ENCODE measurements at regions not wholly inside any gene's neighbourhood (a gene's known extent, or its start where the extent isn't known, plus 50 kb on each side); places are given as distances from the start of the nearest gene placed in this dataset.

- peaks cover 8 to 24% of the 10 kb centered on the region in 2 donors for H3K4me1 Mint-ChIP-seq (ENCODE audit: low read depth in 2 of 2)
Measured at GRCh38 chr1:170250531-170251276, 104.9 kb downstream of the NTMT2 start.

GRCh38 chr1:170252851-170253579 is 107.3 kb downstream of the NTMT2 start:
- Mint-ChIP-seq H3K9me3 (peaks cover 7% of the 10 kb centered on the region), H3K27ac (no peak overlapping the region), H3K4me3 (no peak overlapping the region), H3K36me3 (no peaks in the 10 kb centered on the region), H3K4me1 (ENCODE audit: low read depth in 2 of 2) (peaks cover 5 to 15% of the 10 kb centered on the region in 2 donors), H3K27me3 (peaks cover 9 to 21% of the 10 kb centered on the region in 2 donors)
- peak; percentile 62 to 80 for ATAC-seq
- no peak for DNase-seq (ENCODE audit: low spot score)

More at GRCh38 chr1:170250531-170251276, 104.9 kb downstream of the NTMT2 start:
- DNase-seq (ENCODE audit: low spot score) (no peak), ATAC-seq (peak in 1 of 2 donors; percentile 15)
- Mint-ChIP-seq H3K36me3 (no peaks in the 10 kb centered on the region), H3K9me3 (peaks cover 4% of the 10 kb centered on the region), H3K27ac (no peak overlapping the region), H3K27me3 (peaks cover 7 to 16% of the 10 kb centered on the region in 2 donors), H3K4me3 (no peak overlapping the region)

- peaks cover 7% of the 10 kb centered on the region for H3K9me3 Mint-ChIP-seq
- no peak overlapping the region for H3K27ac Mint-ChIP-seq
- H3K27me3 Mint-ChIP-seq = peaks cover 5 to 21% of the 10 kb centered on the region in 2 donors
- no peak overlapping the region for H3K4me3 Mint-ChIP-seq
- DNase-seq (ENCODE audit: low spot score) (no peak), ATAC-seq (no peak)
- peaks cover 0 to 1% of the 10 kb centered on the region in 2 donors for H3K4me1 Mint-ChIP-seq (ENCODE audit: low read depth in 2 of 2)
- peaks cover 4% of the 10 kb centered on the region for H3K36me3 Mint-ChIP-seq
Measured at GRCh38 chr1:170254371-170254770, 108.6 kb downstream of the NTMT2 start.

GRCh38 chr1:170261669-170262068 is 115.9 kb downstream of the NTMT2 start:
- Mint-ChIP-seq H3K27ac (no peak overlapping the region), H3K9me3 (peaks cover 3% of the 10 kb centered on the region), H3K4me1 (ENCODE audit: low read depth in 2 of 2) (no peaks in the 10 kb centered on the region), H3K4me3 (peak overlapping the region; percentile 48), H3K36me3 (peaks cover 4% of the 10 kb centered on the region), H3K27me3 (peaks cover 5 to 25% of the 10 kb centered on the region in 2 donors)
- DNase-seq (ENCODE audit: low spot score) (no peak), ATAC-seq (peak in 1 of 2 donors; percentile 38)

GRCh38 chr1:170262276-170262939 is 116.6 kb downstream of the NTMT2 start:
- ATAC-seq (peak in 1 of 2 donors; percentile 51), DNase-seq (ENCODE audit: low spot score) (no peak)
- Mint-ChIP-seq H3K9me3 (no peaks in the 10 kb centered on the region), H3K4me1 (ENCODE audit: low read depth in 2 of 2) (no peaks in the 10 kb centered on the region), H3K36me3 (peaks cover 4% of the 10 kb centered on the region), H3K4me3 (no peak overlapping the region), H3K27me3 (peaks cover 5 to 31% of the 10 kb centered on the region in 2 donors), H3K27ac (no peak overlapping the region)

- peaks cover 7 to 30% of the 10 kb centered on the region in 2 donors for H3K27me3 Mint-ChIP-seq
- DNase-seq (ENCODE audit: low spot score) = no peak
- H3K36me3 Mint-ChIP-seq = no peaks in the 10 kb centered on the region
- no peaks in the 10 kb centered on the region for H3K9me3 Mint-ChIP-seq
- no peak for ATAC-seq
- no peak overlapping the region for H3K4me3 Mint-ChIP-seq
- no peak overlapping the region for H3K27ac Mint-ChIP-seq
- H3K4me1 Mint-ChIP-seq (ENCODE audit: low read depth in 2 of 2) = no peaks in the 10 kb centered on the region
Measured at GRCh38 chr1:170265234-170265633, 119.5 kb downstream of the NTMT2 start.

GRCh38 chr1:170267317-170267716 is 121.6 kb downstream of the NTMT2 start:
- Mint-ChIP-seq H3K4me1 (ENCODE audit: low read depth in 2 of 2) (no peaks in the 10 kb centered on the region), H3K36me3 (no peaks in the 10 kb centered on the region), H3K27me3 (peaks cover 7 to 46% of the 10 kb centered on the region in 2 donors), H3K4me3 (no peak overlapping the region), H3K27ac (no peak overlapping the region), H3K9me3 (no peaks in the 10 kb centered on the region)
- no peak for ATAC-seq
- no peak for DNase-seq (ENCODE audit: low spot score)

- no peak for ATAC-seq
- no peak overlapping the region for H3K27ac Mint-ChIP-seq
- peaks cover 17 to 62% of the 10 kb centered on the region in 2 donors for H3K27me3 Mint-ChIP-seq
- H3K4me1 Mint-ChIP-seq (ENCODE audit: low read depth in 2 of 2) = no peaks in the 10 kb centered on the region
- no peak for DNase-seq (ENCODE audit: low spot score)
- peaks cover 2% of the 10 kb centered on the region for H3K36me3 Mint-ChIP-seq
- no peak overlapping the region for H3K4me3 Mint-ChIP-seq
- H3K9me3 Mint-ChIP-seq = peaks cover 5% of the 10 kb centered on the region
Measured at GRCh38 chr1:170271430-170272161, 125.8 kb downstream of the NTMT2 start.

GRCh38 chr1:170273291-170274130 is 127.8 kb downstream of the NTMT2 start:
- Mint-ChIP-seq H3K4me1 (ENCODE audit: low read depth in 2 of 2) (no peaks in the 10 kb centered on the region), H3K27ac (no peak overlapping the region), H3K36me3 (peaks cover 4% of the 10 kb centered on the region), H3K27me3 (peaks cover 17 to 69% of the 10 kb centered on the region in 2 donors), H3K4me3 (no peak overlapping the region), H3K9me3 (peaks cover 7% of the 10 kb centered on the region)
- no peak for ATAC-seq
- DNase-seq (ENCODE audit: low spot score) = no peak

- peaks cover 8% of the 10 kb centered on the region for H3K36me3 Mint-ChIP-seq
- peaks cover 7% of the 10 kb centered on the region for H3K9me3 Mint-ChIP-seq
- ATAC-seq (no peak), DNase-seq (ENCODE audit: low spot score) (no peak)
- H3K27ac Mint-ChIP-seq = no peak overlapping the region
- no peaks in the 10 kb centered on the region for H3K4me1 Mint-ChIP-seq (ENCODE audit: low read depth in 2 of 2)
- H3K4me3 Mint-ChIP-seq = no peak overlapping the region
- H3K27me3 Mint-ChIP-seq = peaks cover 17 to 74% of the 10 kb centered on the region in 2 donors
Measured at GRCh38 chr1:170274131-170274501, 128.4 kb downstream of the NTMT2 start.

GRCh38 chr1:170277985-170278384 is 132.2 kb downstream of the NTMT2 start:
- ATAC-seq (peak in 1 of 2 donors; percentile 68), DNase-seq (ENCODE audit: low spot score) (no peak)
- Mint-ChIP-seq H3K27ac (no peak overlapping the region), H3K27me3 (peaks cover 17 to 46% of the 10 kb centered on the region in 2 donors), H3K4me3 (no peak overlapping the region), H3K36me3 (peaks cover 8% of the 10 kb centered on the region), H3K9me3 (peaks cover 7% of the 10 kb centered on the region), H3K4me1 (ENCODE audit: low read depth in 2 of 2) (no peaks in the 10 kb centered on the region)

GRCh38 chr1:170284016-170284415 is 138.3 kb downstream of the NTMT2 start:
- ATAC-seq = no peak
- Mint-ChIP-seq H3K4me1 (ENCODE audit: low read depth in 2 of 2) (no peaks in the 10 kb centered on the region), H3K27me3 (peaks cover 6 to 21% of the 10 kb centered on the region in 2 donors), H3K4me3 (no peak overlapping the region), H3K9me3 (no peaks in the 10 kb centered on the region), H3K27ac (no peak overlapping the region), H3K36me3 (peaks cover under 1% of the 10 kb centered on the region)
- no peak for DNase-seq (ENCODE audit: low spot score)

GRCh38 chr1:170284512-170284911 is 138.8 kb downstream of the NTMT2 start:
- peaks cover 7 to 22% of the 10 kb centered on the region in 2 donors for H3K27me3 Mint-ChIP-seq
- no peak overlapping the region for H3K27ac Mint-ChIP-seq
- DNase-seq (ENCODE audit: low spot score) (no peak), ATAC-seq (no peak)
- H3K4me3 Mint-ChIP-seq = no peak overlapping the region
- H3K9me3 Mint-ChIP-seq = no peaks in the 10 kb centered on the region
- H3K4me1 Mint-ChIP-seq (ENCODE audit: low read depth in 2 of 2) = no peaks in the 10 kb centered on the region
- no peaks in the 10 kb centered on the region for H3K36me3 Mint-ChIP-seq

All from natural killer cell treated with Interleukin-12 subunit alpha and Interleukin-12 subunit beta and Interleukin-15 and Interleukin-18, amount 100 ng/mL, for 72 hours (primary cell).